HEK293T (cell line): ENCODE measurements at regions not wholly inside any gene's neighbourhood (a gene's known extent, or its start where the extent isn't known, plus 50 kb on each side); places are given as distances from the start of the nearest gene placed in this dataset.

Source experiments
- FOXA1 ChIP-seq: fragments of 450-650 bp; IDR thresholded peaks from 2 replicates; pipeline ENCODE4 v1.6.1; 2016; ENCODE audit warnings: mild to moderate bottlenecking
- L3MBTL2 ChIP-seq: fragments of 450-650 bp; conservative IDR thresholded peaks from 2 replicates; pipeline ENCODE4 v1.6.1; 2016; ENCODE audit warnings: mild to moderate bottlenecking
- LEF1 ChIP-seq: fragments of 450-650 bp; IDR thresholded peaks from 2 replicates; pipeline ENCODE4 v1.6.1; 2017; ENCODE audit warnings: mild to moderate bottlenecking, borderline replicate concordance

GRCh38 chr12:41629611-41630010 lies 441.5 kb downstream of the PDZRN4 start:
- TF ChIP-seq LEF1 = no peak
- TF ChIP-seq FOXA1 = no peak
- TF ChIP-seq L3MBTL2 = no peak
